ENCODE measurements at regions not wholly inside any gene's neighbourhood (a gene's known extent, or its start where the extent isn't known, plus 50 kb on each side); places are given as distances from the start of the nearest gene placed in this dataset.

DNA sequence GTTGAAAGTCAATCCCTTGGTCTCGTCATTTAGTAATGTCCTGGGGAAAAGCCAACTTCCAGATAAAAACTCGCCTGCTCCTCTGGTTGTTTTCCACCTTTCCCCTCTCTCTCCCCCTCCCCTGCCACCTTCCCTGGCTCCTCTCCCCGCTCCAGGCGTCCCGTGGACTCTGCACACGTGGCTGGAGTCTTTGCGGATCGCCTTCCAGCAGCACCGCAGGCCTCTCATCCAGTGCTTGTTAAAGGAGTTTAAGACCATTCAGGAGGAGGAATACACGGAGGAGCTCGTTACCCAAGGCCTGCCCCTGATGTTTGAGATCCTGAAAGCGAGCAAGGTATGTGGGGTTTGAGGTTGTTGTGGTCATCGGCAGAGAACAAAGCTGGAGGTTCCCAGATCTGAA lies 65.8 kb upstream of the PWP1 start:
- Histone ChIP-seq H3K4me1 (ENCODE audit: insufficient read depth, low read length) (no peaks in the 10 kb centered on the region), H3K4me3 (ENCODE audit: insufficient read depth, low read length) (no peak overlapping the region), H3K36me3 (ENCODE audit: insufficient read depth, low read length) (no peaks in the 10 kb centered on the region)

GRCh38 chr12:107622001-107622400 lies 63.6 kb upstream of the PWP1 start:
- no peaks in the 10 kb centered on the region for H3K36me3 ChIP-seq (ENCODE audit: insufficient read depth, low read length)
- H3K4me1 ChIP-seq (ENCODE audit: insufficient read depth, low read length) = no peaks in the 10 kb centered on the region
- no peaks in the 10 kb centered on the region for H3K27me3 ChIP-seq (ENCODE audit: insufficient read depth, low read length)
- TF ChIP-seq, protein P1, sequence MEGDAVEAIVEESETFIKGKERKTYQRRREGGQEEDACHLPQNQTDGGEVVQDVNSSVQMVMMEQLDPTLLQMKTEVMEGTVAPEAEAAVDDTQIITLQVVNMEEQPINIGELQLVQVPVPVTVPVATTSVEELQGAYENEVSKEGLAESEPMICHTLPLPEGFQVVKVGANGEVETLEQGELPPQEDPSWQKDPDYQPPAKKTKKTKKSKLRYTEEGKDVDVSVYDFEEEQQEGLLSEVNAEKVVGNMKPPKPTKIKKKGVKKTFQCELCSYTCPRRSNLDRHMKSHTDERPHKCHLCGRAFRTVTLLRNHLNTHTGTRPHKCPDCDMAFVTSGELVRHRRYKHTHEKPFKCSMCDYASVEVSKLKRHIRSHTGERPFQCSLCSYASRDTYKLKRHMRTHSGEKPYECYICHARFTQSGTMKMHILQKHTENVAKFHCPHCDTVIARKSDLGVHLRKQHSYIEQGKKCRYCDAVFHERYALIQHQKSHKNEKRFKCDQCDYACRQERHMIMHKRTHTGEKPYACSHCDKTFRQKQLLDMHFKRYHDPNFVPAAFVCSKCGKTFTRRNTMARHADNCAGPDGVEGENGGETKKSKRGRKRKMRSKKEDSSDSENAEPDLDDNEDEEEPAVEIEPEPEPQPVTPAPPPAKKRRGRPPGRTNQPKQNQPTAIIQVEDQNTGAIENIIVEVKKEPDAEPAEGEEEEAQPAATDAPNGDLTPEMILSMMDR (IDR thresholded peaks at IDR 0.05; ENCODE audit: extremely low read depth, low read depth, low read length) = peak; percentile 46
- no peaks in the 10 kb centered on the region for H4K20me1 ChIP-seq (ENCODE audit: insufficient read depth, low read length)
- no peak overlapping the region for H3K4me3 ChIP-seq (ENCODE audit: insufficient read depth, low read length)
- no peak for DNase-seq (ENCODE audit: insufficient read length, low spot score, missing footprints)
- H3K4me2 ChIP-seq (ENCODE audit: insufficient read depth, low read length) = no peak overlapping the region
- no peak overlapping the region for H2AFZ ChIP-seq (ENCODE audit: low read length)
- H3K27ac ChIP-seq (ENCODE audit: low read depth, low read length) = no peak overlapping the region
- H3K79me2 ChIP-seq (ENCODE audit: insufficient read depth, low read length) = no peaks in the 10 kb centered on the region
- H3K9me3 ChIP-seq (ENCODE audit: low read depth, low read length) = no peaks in the 10 kb centered on the region

More for the DNA sequence above, 65.8 kb upstream of the PWP1 start:
- Histone ChIP-seq H3K4me2 (ENCODE audit: insufficient read depth, low read length) (no peak overlapping the region), H3K79me2 (ENCODE audit: insufficient read depth, low read length) (no peaks in the 10 kb centered on the region), H3K27me3 (ENCODE audit: insufficient read depth, low read length) (peaks cover 3% of the 10 kb centered on the region), H3K9me3 (ENCODE audit: low read depth, low read length) (no peaks in the 10 kb centered on the region), H2AFZ (ENCODE audit: low read length) (no peak overlapping the region), H3K27ac (ENCODE audit: low read depth, low read length) (no peak overlapping the region), H4K20me1 (ENCODE audit: insufficient read depth, low read length) (no peaks in the 10 kb centered on the region)
- DNase-seq (ENCODE audit: insufficient read length, low spot score, missing footprints) = no peak
- TF ChIP-seq, protein P1 (IDR thresholded peaks at IDR 0.05; ENCODE audit: extremely low read depth, low read depth, low read length) = no peak

GRCh38 chr12:107624493-107624892 lies 61.1 kb upstream of the PWP1 start:
- Histone ChIP-seq H3K79me2 (ENCODE audit: insufficient read depth, low read length) (no peaks in the 10 kb centered on the region), H2AFZ (ENCODE audit: low read length) (no peak overlapping the region), H3K4me3 (ENCODE audit: insufficient read depth, low read length) (no peak overlapping the region), H3K27me3 (ENCODE audit: insufficient read depth, low read length) (no peaks in the 10 kb centered on the region), H3K4me2 (ENCODE audit: insufficient read depth, low read length) (no peak overlapping the region), H3K9me3 (ENCODE audit: low read depth, low read length) (no peaks in the 10 kb centered on the region), H3K4me1 (ENCODE audit: insufficient read depth, low read length) (no peaks in the 10 kb centered on the region), H3K36me3 (ENCODE audit: insufficient read depth, low read length) (no peaks in the 10 kb centered on the region), H3K27ac (ENCODE audit: low read depth, low read length) (no peak overlapping the region), H4K20me1 (ENCODE audit: insufficient read depth, low read length) (no peaks in the 10 kb centered on the region)
- TF ChIP-seq, protein P1 (IDR thresholded peaks at IDR 0.05; ENCODE audit: extremely low read depth, low read depth, low read length) = no peak
- no peak for DNase-seq (ENCODE audit: insufficient read length, low spot score, missing footprints)

DNA sequence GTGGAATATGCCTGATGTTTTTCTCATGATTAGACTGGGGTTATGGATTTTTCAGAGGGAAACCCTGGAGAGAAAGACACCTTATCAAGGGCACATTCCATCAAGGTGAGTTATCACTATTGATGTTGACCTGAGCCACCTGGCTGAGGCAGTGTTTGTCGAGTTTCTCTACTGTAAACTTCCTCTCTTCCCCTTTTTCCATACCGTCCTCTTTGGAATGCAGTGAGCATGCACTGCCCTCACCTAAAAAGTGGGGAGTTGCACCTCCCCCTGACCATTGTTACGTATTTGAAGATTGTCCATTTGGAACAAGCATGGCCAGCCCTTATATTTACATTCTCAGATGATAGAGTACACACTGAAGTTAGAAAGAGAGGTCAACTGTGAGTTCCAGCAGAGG lies 53.9 kb upstream of the PWP1 start:
- Histone ChIP-seq H3K79me2 (ENCODE audit: insufficient read depth, low read length) (no peaks in the 10 kb centered on the region), H3K27me3 (ENCODE audit: insufficient read depth, low read length) (no peaks in the 10 kb centered on the region), H3K27ac (ENCODE audit: low read depth, low read length) (no peak overlapping the region), H3K4me3 (ENCODE audit: insufficient read depth, low read length) (no peak overlapping the region), H3K4me2 (ENCODE audit: insufficient read depth, low read length) (no peak overlapping the region), H4K20me1 (ENCODE audit: insufficient read depth, low read length) (no peaks in the 10 kb centered on the region), H3K9me3 (ENCODE audit: low read depth, low read length) (no peaks in the 10 kb centered on the region), H3K4me1 (ENCODE audit: insufficient read depth, low read length) (no peaks in the 10 kb centered on the region), H2AFZ (ENCODE audit: low read length) (no peak overlapping the region), H3K36me3 (ENCODE audit: insufficient read depth, low read length) (no peaks in the 10 kb centered on the region)
- TF ChIP-seq, protein P1 (IDR thresholded peaks at IDR 0.05; ENCODE audit: extremely low read depth, low read depth, low read length) = no peak
- DNase-seq (ENCODE audit: insufficient read length, low spot score, missing footprints) = no peak
